Iris pigment epithelial cell (primary cell): ENCODE measurements at regions not wholly inside any gene's neighbourhood (a gene's known extent, or its start where the extent isn't known, plus 50 kb on each side); places are given as distances from the start of the nearest gene placed in this dataset.

ENCODE experiments used
- DNase-seq: peaks from one replicate; pipeline ENCODE4 v3.0.0-alpha.2; 2011; ENCODE audit warnings: low read depth

DNA sequence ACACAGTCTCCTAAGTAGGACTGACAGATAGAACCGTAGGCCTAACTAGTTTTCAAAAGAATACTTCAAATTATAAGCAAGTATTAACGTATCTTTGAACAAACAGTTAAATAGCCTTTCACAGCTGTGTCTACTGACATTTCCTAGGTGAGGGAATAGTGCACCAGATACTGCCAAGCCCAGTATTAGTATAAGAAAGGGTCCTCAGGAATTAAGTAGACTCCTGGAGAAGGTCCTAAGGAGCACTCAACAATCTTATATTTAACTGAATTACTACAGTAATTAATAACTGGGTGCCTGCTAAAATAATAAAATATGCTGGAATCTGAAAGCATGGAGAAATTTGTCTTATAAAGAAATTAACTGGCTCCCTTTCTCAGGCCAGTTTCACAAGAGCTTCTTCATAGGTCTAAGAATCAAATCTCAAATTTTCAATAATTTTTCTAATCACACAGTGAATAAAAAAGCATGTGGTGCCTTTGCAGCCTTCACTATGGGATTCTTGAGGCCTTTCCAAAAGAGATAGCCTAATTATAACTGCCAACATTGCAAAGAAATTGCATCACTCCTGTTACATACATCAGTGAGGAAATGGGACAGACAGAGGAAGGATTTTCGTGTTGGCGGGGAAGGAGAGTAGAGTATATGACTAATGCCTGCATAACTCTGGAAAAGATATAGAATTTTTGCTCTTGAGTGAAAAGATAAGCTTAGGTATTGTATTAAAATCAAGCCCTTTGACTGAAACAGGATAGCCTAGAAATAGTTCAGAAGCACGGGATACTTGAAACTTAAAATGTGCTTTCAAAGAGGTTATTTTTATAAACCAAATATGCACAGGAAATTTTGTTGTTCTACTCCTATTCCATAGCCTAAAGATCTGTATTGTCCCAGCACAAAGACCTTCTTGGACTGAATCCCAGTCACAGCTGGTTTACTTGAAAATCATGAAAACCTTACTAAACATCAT is 228.6 kb upstream of the STK17B start:
- peak; percentile 96 for DNase-seq

GRCh38 chr2:196403471-196403870 is 232.1 kb upstream of the STK17B start:
- peak; percentile 60 for DNase-seq

DNA sequence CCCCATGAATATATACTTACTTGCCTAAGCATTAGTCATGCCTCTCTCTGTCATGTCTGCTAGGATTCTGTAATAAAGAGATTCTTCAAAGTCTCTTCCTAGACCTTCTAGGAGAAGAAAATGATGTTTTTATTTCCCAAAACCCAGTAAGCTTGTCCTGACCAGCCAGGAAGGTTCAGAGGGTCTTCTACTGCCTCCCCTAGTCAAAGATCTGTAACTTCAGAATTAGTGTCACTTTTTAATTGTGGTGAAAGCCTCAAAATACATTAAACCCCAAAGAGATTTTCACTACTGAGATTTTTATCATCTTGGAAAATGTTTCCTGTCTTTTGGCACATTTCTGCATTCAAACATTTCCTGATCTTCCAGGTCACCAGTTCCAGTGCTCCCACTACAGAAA is 232.9 kb upstream of the STK17B start:
- DNase-seq: no peak

GRCh38 chr2:196407675-196408264 is 231.7 kb upstream of the CCDC150 start:
- DNase-seq: no peak

DNA sequence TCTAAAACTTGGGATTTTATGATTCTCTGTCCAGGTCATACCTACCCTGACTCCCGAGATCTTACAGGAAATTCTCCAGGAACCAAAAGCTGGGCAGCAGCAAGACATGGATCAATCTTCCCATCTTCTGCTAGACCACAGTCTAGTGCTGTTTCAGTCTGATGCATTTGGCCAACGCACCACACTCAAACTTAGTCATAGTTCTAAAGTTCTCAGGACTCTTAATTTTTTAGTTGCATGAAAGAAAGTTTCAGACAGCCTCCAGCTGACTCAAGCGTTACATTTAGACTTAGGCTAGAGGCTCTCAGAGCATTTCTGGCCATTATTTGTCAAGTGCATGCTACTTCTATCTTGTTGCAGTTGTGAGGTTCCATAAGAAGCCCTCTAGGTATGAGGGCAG is 230.1 kb upstream of the CCDC150 start:
- no peak for DNase-seq

GRCh38 chr2:196410008-196410407 is 229.5 kb upstream of the CCDC150 start:
- no peak for DNase-seq

- peak; percentile 13 for DNase-seq
These were observed 225.7 kb upstream of the CCDC150 start for GRCh38 chr2:196413821-196414274.

- no peak for DNase-seq
These were observed 224.1 kb upstream of the CCDC150 start for GRCh38 chr2:196415384-196415783.

DNA sequence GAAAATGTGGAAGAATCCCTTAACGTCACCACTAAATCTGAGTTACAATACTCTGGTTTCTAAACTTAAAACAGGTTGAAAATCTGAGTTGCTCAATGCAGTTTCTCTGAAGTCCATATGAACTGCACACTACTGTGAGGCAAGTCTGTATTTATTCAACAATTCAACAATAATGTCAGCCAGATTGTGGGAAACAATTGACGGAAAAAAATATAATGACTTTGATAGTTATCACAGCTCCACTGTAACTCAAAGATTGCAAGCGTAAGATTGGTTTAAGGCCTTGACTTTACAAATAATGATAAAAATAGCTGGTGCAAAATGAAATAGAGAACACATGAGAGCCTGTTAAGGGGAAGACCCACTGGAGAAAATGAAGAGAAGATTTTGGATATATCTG is 219.4 kb upstream of the CCDC150 start:
- DNase-seq: no peak

GRCh38 chr2:196421880-196422279 is 217.6 kb upstream of the CCDC150 start:
- DNase-seq: no peak

DNA sequence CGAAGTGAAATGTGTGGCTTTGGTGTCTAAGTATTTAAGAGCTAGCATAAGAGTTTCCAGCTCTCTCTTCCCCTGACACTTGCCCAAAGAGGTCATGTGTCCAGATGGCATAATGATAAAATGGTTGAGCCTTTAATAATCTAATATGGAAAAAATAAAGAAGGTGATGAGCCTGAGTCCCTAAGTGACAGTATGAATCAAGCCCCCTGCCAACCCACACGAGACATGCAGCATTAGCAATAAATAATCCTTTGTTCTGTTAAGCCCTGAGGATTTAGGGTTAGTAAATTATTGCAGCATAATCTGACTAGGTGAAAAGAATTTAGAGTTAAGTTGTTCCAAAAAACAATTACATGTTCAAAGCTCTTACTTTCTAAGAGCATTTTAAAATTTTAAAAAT is 217.2 kb upstream of the CCDC150 start:
- DNase-seq: no peak

DNA sequence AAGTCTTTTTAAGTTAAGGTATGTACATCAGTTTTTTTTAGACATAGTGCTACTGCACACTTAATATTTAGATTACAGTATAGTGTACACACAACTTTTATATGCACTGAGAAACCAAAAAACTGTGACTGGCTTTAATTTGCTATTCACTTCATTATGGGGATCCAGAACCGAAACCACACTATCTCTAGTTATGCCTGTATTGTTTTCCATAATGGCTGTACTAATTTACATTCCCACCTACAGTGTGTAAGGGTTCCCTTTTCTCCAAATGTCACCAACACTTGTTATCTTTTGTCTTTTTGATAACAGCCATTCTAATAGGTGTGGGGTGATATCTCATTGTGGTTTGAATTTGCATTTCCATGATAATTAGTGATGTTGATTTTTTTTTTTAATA is 213.4 kb upstream of the CCDC150 start:
- no peak for DNase-seq

DNA sequence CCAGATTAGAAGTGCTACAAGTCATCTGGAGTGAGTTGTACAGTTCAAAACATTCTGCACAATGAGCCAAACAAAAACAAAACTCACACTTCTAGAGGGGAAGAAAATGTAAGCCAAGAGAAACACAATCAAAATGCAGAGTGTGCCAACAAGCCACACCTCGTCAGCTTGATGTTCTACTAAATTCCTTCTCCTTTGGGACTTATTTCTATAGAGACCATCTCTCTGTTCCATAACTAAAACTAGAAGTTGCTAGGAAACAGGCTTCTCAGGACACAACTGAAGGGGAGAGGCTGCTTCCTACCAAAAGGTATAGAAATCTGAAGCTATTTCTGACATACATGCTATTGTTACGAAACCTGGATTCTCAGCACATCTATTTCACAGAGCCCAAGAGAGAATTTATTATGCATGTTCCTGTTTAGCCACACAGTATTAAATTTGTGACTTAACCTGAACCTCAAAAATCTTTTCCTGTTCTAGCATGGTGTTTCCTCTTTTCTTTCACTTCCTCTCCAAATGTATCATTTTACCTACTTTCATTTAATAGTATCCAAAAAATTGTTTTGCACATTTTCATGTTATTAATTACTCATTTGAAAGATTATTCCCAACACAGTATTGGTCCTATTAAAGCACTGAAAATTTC is 211.4 kb upstream of the CCDC150 start:
- no peak for DNase-seq

- peak; percentile 6 for DNase-seq
These were observed 208.4 kb upstream of the CCDC150 start for GRCh38 chr2:196431076-196431475.

GRCh38 chr2:196431957-196432356 is 207.6 kb upstream of the CCDC150 start:
- peak; percentile 36 for DNase-seq

DNA sequence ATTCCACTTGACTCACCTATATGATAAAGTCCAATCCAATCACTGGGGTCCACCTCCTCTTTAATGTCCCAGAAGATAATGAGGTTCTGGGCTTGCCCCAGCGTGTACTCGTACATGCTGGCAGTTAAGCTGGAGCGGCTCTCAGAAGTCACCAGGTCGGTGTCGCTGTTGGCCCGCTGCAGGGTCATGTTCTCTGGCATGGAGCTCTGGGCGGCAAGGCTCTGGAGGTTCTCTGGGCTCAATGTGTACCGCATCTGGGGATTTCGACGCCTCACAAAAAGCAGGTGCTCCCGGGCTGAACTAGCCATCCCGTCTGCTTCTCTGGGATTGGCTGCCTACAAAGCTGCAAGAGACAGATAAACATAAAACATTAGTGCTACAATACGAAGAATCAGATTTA is 206.4 kb upstream of the CCDC150 start:
- DNase-seq: no peak

DNA sequence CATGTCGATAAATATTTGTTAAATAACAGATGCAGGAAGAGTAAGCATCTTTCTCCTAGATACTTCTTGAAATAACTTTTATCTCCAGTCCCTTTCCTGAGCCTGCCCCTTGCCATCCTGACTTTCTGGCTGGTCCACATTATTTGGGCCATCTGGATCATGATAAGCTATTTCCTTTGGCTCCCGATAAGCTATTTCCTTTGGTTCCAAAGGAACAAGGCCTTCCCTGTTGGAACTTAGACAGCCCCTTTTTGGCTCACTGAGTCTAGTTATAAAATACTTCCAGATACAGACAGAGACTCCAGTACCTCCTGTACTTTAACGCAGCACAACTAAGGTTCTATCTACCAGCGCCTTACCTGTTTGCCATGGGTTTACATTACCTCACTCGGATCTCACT is 205.3 kb upstream of the CCDC150 start:
- DNase-seq: no peak

GRCh38 chr2:196435189-196435588 is 204.3 kb upstream of the CCDC150 start:
- peak; percentile 15 for DNase-seq

- no peak for DNase-seq
These were observed 201.9 kb upstream of the CCDC150 start for GRCh38 chr2:196437626-196438025.

DNA sequence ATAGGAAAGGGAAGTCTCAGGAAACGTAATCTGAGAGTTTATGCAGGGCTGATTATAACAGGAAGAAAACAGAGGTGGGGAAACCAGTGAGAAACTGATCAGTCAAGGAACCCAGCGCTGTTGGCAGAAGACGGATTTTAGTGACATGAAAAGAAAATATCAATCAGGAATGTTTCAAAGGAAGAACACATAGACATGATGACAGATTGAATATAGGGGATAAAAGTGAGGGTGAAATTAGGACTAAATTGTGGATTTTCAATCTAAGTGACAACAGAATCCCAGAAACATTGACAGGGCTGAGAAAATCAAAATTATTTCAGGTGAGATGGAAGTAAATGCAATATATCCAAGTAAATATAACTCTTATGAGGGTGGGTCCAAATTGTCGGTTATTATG is 199.8 kb upstream of the CCDC150 start:
- DNase-seq: no peak

- DNase-seq: no peak
These were observed 199.1 kb upstream of the CCDC150 start for GRCh38 chr2:196440413-196440812.

GRCh38 chr2:196441527-196441926 is 198.0 kb upstream of the CCDC150 start:
- no peak for DNase-seq

GRCh38 chr2:196442211-196442610 is 197.3 kb upstream of the CCDC150 start:
- peak; percentile 7 for DNase-seq
